HG03108 (cell line): ENCODE measurements at regions not wholly inside any gene's neighbourhood (a gene's known extent, or its start where the extent isn't known, plus 50 kb on each side); places are given as distances from the start of the nearest gene placed in this dataset.
"Not testable (repeated sequence)": the region's sequence is repeated elsewhere in the genome, so short reads cannot be mapped to it uniquely, and the experiment has no call there.

ENCODE experiments used
- ATAC-seq: cut with Tn5 transposase; IDR thresholded peaks from one replicate; pipeline ENCODE4 v1.9.1; 2021; ENCODE audit warnings: moderate library complexity; ENCODE audit not compliant: unreplicated experiment

DNA sequence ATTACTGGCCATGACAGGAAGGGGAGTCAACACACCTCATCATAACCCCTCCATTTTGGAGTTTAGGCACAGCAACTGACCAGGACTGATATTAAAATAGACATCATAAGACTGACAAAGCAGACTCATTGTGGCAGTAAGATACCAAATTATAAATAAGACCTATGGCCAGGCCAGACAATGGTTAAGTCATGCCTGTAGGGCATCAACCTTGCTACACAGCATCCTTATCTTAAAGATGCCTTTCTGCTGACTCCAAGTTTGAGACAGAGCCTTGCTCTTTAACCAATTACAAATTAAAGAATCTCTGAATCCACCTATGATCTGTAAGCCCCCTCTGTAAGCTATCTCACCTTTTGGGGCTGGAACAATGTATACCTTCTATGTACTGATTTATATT lies 65.5 kb downstream of the VCX2 start:
- no peak for ATAC-seq

DNA sequence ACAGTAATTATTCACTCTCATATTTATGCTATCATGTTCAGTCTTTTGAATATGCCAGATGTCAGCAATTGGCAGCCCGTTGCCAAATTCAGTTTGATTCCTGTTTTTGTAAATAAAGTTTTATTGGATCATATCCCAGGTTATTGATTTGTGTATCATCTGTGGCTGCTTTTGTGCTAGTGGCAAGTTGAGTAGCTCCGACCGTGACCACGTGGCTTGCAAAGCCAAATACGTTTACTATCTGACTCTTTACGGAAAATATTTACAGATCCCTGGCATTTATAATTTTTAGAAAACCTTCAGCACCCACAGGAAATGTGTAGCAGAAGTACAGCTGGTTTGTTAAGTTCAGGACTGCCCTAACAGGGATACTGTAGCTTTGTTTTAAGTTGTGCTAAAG lies 67.4 kb downstream of the VCX2 start:
- no peak for ATAC-seq

DNA sequence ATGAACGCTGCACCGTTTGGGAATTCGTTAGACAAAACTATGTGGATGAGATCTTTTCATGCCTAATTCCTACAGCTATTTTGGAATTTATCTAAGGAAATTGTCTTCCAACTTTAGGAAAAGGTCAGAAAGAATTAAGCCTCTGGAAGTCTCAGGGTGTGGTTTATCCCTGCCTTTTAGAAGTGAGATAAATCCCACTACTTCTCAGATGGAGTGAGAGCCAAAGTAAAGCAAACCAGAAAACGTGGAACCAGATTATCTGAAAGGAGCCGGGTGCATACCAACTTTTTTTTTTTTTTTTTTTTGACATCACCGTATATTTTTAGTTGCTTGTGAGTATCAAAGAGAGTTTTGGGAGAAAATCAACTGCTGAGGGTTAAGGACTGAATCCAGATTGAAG lies 79.6 kb downstream of the VCX2 start:
- no peak for ATAC-seq

DNA sequence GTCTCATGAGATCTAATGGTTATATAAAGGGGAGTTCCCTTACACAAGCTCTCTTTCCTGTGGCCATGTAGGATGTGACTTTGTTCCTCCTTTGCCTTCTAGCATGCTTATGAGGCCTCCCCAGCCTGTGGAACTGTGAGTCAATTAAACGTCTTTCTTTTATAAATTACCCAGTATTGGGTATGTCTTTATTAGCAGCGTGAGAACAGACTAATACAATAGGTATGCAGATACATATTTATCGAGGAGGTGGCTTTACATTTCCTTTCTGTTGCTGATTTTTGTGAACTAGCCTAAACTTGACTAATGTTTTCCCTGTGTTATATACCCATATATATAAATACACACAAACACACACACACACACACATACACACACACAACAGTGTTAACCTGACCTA lies 80.2 kb downstream of the VCX2 start:
- ATAC-seq: no peak

DNA sequence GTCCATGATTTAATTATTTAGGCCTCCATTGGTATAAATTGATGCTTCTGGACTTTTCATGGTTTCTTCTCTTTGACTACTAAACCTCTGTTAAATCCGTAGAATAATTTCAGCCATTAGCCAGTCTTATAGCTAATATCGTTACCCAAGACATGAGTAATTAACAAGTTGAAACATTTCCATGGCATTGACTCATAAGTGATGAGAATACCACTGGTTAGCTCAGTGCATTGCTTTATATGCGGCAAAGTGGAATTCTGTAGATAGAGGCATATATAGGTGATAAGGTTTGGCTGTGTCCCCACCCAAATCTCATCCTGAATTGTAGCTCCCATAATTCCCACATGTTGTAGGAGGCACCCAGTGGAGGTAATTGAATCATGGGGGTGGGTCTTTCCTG lies 80.6 kb downstream of the VCX2 start:
- ATAC-seq: no peak

DNA sequence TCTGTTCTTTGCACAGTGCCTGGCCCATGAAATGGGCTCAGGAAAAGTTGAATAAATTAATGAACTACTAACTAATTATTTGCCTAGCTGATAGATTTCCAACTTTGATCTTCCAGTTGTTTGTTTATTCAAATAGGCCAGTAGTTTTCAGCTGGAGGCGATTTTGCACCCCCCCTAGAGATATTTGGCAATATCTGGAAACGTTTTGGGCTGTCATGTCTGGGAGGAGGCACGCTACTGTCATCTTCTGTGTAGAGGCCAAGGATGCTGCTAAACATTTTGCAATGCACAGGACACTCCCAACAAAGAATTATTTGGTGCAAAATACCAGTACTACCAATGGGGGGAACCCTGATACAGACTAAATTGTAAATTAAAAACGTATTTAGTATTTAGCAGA lies 81.9 kb downstream of the VCX2 start:
- ATAC-seq: no peak

DNA sequence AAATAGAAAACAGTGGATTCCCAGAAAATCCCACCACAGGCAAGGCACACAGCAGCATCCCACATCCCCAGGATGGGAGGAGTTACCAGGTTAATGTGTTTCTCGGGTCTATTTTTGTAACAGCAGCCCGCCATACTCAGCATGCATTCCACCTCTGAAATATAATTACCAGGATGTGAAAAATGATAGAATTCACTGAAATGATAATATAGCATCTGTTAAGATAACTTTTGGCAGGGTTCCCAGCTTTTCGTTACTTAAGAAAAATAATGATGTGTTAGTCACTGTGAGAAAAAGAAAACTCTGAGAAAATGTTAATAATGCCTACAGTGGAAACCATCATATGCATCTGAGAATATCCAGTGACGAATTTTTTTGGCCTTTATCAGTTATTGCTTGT lies 87.1 kb downstream of the VCX2 start:
- ATAC-seq: no peak

DNA sequence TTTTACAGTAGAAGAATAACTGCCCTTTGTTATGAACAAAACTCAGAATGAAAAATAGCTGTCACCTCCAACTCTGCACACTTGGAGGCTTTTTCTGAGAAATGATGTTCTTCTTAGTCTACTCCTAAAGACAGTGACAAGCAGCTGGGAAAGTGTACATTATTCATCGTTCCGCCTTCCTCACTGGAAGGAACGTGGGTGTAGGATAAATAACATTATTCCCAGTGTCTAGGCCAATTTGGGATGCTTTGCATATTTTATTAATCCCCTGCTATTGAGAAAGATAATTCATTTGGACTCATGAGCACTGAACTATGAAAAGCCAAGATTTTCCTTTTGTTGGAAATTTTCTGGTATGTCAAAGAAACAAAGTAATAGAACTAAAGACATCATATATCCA lies 87.8 kb downstream of the VCX2 start:
- ATAC-seq: no peak

DNA sequence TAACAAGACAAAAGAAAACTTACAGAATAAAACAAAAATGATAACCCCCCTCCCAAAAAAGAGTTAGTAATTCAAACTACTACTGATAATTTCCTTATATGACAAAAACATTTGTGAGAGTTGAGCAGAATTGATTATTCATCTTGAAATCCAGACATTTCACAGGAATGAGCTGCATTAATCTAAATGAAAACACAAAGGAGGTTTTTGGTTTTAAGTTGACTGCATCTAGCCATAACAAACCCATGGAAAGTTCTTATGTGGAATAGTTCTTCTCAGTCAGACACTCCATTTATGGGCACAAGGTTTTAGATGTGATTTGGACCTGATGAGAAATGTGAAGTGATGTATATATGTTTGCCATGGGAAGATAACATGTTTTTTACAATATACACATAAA lies 95.4 kb downstream of the VCX2 start:
- no peak for ATAC-seq

DNA sequence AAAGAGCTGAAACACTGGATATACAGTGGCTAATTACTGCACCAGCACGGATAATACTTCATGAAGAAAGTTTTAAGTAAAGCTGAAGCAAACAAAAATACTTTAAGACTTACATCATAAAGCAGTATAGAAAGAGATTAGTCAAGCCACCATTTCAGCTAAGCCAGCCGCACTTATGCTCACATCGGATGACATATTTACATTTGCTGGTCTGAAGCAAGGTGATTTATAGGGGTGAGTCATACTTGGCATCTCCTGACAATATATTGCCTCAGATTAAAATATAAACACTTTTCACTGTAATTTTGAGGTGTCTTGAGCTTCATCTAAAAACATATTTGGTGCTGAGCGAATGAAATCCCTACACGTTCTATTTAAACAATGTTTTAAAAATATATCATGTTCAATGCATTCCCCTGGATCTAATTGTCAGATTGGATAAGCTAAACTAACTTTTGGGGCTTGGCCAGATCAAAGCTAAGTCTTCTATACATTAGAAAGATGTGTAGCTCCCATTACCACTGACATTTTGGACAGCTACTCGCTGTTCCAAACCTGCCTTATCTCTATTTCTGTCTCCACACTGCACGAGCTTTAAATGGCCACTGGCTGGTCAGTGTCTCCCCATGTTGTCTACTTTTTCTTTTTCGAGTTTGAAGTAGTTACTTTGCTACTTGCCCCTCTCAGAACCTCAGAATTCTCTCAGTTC lies 103.2 kb downstream of the VCX2 start:
- ATAC-seq: no peak

DNA sequence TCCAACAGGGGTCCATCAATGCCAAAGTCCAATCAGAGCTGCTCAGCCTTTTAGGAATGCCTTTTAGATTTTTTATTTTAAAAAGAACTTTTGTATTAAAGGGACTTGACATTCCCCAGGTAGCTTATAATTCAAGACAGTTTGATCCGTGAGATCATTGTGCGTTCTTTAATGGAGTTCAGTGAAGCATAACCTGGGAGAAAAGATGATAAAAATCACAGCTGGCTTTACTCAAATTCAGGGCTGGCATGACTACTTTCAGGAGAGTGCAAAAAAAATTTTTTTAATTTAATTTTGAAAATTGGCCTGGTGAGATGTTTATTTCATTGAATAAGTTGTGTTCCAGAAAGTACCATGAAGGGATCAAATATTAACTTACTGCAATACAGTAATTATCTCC lies 118.2 kb downstream of the VCX2 start:
- ATAC-seq: no peak

DNA sequence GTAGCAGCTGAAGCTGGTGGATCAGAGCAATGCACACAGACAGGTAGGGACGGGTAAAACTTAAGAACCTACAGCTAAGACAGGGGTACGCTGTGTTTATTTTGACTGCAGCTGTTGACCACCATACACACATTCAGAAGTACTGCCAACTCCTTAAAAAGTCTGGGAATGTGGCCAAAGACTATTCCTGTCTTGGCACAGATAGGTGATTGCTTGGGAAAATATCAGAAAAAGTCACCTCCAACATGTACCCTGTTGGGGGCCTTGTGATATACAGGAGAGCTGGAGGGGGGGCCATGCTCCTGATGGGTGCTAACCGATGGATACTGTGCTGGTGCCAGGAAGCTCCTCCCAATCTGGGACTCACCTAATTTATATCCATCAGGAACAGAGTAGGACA lies 121.2 kb downstream of the VCX2 start:
- no peak for ATAC-seq

DNA sequence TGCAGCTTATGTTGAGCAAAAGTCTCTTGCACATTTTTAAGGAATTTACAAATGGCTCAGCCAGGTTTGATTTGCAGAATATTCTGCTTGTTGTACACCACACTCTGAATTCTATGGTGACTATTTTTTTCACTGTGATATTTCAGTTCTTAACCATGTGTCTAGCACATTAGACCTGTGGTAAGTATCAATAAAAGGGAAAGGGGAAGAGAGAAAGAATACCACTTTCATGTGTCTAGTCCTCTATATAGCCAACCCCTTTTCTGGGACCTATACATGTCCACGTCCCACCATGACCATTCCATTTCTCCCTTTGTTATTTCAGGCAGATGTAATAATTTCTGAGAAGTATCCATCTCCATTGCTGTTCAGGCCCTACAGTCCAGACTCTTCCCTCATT lies 121.3 kb upstream of the PNPLA4 start:
- ATAC-seq: no peak

DNA sequence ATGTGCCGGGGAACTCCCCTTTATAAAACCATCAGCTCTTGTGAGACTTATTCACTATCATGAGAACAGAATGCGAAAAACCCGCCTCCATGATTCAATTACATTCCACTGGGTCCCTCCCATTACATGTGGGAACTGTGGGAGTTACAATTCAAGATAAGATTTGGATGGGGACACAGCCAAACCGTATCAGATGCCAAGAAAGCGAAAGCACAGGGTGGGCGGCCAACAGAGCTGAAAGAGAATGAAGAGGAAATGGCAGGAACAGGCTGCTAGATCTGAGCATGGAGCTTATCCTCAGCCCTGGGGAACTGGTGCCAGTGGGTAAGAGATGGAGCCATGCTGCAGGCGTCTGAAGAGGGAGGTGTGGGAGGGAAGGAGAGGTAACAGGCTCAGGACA lies 117.7 kb upstream of the PNPLA4 start:
- no peak for ATAC-seq

DNA sequence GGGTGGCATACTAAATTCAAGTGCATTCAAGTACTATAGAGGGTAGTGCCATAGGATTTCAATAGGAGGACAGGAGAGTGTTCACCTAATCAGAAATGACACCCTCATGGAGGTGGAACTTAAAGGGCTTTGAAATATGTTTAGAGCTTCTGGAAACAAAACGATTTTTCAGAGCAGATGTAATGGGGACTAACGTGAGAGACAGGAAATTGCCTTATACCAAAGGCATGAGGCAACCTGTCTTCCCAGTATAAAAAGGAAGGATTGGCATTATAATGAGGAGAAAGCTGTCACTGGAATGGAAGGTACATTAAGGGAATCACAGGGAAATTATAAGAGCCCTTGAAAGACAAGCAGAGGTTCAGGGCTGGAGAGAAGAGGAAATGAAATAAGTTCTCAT lies 116.3 kb upstream of the PNPLA4 start:
- no peak for ATAC-seq

DNA sequence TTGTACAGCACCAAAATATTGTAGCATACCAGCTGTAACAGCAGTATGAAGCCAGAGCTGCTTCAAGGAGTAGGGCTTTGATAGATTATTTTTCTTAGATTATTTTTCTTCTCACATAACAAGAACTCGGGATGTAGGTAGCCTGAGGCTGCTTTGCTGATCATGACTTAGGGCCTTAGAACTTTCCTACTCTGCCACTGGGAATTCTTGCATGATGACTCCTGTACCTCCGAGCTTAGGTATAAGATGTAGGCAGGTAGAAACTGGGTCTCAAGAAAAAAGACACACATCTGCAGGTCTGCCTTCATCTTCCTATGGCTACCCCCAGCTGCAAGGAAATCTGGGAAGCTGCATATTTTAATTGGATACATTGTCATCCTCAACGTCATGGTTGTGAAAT lies 115.9 kb upstream of the PNPLA4 start:
- no peak for ATAC-seq

DNA sequence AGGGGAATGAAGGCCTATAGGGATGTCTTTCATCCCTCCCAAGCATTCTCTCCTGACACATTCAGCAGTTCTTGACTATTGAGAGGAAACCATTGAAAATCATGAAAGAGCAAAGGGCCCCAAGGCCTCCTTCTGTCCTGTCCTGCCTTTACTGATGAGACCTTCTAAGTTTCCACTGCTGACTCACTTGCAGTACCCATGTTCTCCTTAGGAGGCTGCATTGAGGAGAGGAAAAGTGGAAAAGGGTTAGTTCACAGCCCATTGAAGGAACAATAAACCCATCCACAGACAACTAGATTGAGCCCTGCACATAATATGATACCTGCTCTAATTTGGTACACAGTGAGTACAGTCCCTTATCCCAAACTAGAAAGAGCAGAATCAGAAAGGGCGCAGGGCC lies 115.1 kb upstream of the PNPLA4 start:
- ATAC-seq: no peak

DNA sequence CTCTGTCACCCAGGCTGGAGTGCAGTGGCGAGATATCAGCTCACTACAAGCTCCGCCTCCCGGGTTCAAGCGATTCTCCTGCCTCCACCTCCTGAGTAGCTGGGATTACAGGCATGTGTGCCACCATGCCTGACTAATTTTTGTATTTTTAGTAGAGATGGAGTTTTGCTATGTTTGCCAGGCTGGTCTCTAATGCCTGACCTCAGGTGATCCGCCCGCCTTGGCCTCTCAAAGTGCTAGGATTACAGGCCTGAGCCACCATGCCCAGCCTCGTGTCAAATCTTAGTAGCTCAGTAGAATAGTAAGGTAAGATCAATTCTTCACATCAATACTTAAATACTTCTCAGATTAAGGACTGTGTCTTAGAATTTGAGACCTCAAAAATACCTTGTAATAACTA lies 112.5 kb upstream of the PNPLA4 start:
- not testable (repeated sequence) for ATAC-seq

DNA sequence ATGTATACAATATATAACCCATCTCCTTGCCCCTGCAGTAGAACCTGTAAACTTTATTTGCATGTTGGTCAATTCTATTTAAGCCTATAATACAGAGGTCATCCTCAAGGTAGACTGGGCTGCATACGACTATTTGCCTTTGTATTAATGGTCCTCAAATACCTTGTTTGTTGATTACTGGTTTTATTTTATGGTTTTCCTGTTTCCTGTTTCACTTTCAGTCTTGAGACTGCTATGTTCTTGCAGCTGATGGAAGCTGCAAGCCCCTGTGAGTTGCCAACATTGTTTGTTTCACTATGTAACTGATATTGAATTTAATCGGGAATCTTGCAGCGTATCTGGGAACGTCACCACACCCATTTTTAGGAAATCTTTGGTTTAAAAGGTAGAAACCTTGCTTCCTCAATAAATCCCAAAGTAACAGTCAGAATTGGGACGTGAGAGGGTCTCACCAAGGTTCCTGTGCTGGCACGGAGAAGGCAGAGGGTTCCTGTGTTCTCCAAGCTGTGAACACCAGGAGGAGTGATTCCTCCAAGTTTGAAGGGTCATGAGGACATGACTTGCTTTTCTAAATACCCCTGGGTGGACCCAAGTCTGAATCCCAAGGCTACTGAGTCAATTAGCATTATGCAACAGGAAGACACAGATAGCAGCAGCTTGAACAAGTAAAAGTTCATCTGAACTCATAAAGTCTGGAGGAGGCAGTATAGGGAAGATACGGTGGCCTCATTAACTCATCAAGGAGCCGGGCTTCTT lies 110.6 kb upstream of the PNPLA4 start:
- ATAC-seq: no peak

DNA sequence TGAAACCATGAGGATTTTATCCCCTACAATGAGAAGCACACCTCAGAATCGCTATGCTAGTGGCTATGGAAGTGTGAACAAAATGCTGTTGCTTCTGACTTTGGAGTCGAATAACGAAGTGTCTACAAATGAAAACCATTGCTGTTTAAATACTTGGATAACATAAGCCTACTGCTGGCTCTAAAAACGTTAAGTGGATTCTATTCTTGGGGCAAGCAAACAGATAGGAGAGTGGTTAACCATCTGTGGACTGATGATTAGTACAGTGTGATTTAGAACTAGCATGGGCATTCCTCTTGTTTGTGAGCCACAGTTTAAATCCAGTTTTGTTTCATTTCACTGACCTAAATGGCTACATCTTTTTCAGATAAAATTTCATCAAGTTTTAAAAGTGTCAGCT lies 109.7 kb upstream of the PNPLA4 start:
- no peak for ATAC-seq

DNA sequence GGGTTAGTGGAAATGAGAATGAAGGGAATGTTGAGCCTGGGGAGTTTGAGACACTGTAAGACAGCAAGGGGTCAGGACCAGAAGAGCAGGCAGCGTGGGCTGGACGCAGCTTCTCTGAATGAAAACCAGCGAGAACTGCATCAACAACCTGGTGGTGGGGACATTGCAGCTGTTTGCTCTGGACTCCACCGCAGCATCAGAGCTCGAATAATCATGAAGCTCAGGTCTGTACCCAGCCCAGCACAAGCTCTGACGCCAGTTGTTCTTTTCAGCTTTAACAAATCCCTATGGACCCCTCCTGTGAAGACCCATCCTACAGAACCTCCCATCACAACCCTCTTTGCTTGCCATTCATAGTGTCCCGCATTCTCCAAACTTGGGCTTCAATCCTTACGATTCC lies 106.8 kb upstream of the PNPLA4 start:
- no peak for ATAC-seq

DNA sequence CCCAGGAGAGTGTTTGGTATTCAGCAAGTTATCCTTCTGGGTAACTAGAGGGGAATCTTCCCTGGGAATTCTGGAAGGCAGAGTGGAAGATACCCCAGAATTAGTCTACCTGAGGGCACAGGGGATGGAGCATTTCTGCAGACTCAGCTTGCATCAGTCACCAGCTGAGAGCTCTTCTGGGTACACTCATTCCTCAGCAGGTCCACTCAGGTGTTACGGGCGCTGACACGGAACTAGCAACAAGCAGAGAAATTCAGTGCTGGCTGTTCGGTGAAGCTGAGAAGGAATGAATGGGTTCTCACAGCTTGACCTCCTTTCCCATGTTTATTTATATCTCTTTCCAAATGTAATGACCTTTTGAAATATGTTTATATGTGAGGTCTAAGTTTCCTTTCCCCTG lies 106.0 kb upstream of the PNPLA4 start:
- ATAC-seq: no peak

DNA sequence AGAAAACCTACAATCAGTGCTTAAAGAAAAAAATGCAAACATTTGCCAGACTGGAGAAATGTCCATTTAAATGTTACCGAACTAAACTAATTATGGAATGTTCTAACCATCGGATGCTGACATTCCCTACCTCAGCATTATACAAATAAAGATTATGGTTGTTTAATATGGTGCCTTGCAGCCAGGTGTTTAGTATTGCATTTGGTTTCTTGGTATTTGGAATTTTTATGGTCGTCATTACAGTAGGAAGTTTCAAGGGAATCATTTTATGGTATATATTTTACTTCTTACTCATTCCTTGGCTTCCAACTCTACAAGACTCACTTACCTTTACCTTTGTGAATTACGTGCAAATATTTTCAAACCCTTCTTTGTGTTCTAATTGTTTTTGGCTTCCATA lies 103.1 kb upstream of the PNPLA4 start:
- no peak for ATAC-seq
